Activated naive CD4-positive, alpha-beta T cell (primary cell): ENCODE measurements at regions not wholly inside any gene's neighbourhood (a gene's known extent, or its start where the extent isn't known, plus 50 kb on each side); places are given as distances from the start of the nearest gene placed in this dataset.
"Not testable (repeated sequence)": the region's sequence is repeated elsewhere in the genome, so short reads cannot be mapped to it uniquely, and the experiment has no call there.

Experiments
- DNase-seq, 4 experiments: peaks; one replicate each; lab custom pipeline; 2025; lab: John Stamatoyannopoulos, UW

DNA sequence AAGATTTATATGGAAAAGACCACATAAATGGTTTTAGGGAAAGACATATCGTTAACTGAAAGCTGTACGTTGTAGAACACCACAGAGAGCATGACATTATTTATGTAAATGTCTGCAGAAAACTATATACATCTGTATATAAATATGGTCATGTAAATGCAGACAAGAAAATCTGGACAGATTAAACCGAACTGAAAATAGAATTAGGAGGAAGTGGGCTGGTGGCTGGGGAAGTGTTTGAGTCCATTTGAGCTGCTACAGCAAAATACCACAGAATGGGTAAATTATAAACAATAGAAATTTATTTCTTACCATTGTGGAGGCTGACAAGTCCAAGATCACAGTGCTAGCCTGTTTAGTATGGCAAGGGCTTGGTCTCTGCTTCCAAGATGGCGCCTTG, 56.3 kb upstream of the USP6NL start:
- no peak for DNase-seq

DNA sequence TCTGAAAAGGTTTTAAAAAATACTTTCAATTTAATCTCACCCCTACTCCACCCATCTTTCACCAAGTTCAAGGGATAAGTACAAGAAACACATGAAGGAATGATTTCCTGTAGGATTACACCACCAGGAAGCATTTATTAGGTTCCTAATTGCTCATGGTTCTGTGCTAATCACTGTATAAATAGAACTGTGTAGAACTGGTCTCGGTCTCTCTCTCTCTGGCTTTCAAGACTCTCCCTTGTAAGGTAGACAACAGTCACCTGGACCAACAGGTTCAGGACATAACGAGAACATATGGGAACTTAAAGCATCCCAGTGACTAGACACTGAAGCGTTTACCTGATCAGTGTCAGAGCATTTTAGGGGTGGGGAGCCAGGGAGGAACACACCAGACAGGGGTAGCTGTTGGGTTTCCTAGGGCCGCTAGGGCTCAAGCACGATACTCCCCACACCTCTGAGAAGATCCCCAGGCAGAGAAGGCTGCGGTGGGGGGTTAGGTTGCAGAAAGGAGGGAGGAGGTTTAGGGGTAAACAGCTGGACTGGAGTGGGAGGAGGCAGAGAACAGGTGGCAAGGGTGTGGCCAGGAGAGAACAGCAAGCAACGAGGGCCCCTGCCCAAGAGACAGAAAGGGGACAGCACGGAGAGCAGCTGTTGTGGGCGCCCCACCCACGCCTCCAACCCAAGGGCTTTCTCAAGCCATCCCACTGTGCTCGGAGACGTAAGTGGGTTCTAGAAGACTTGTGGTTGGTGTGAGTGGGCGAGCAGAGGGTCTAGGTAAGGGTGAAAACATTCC, 52.5 kb upstream of the USP6NL start:
- DNase-seq: no peak

DNA sequence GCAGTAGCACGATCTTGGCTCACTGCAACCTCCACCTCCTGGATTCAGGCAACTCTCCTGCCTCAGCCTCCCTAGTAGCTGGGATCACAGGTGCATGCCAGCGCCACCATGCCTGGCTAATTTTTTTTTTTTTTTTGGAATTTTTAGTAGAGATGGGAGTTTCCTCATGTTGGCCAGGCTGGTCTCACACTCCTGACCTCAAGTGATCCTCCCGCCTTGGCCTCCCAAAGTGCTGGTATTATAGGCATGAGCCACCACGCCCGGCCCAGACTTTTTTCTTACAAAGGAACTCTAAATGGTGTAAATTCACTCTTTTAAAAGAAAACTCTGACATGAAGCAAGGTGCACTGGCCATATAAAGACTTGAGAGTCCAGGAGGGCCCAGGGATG, 51.7 kb upstream of the USP6NL start:
- not testable (repeated sequence) for DNase-seq

DNA sequence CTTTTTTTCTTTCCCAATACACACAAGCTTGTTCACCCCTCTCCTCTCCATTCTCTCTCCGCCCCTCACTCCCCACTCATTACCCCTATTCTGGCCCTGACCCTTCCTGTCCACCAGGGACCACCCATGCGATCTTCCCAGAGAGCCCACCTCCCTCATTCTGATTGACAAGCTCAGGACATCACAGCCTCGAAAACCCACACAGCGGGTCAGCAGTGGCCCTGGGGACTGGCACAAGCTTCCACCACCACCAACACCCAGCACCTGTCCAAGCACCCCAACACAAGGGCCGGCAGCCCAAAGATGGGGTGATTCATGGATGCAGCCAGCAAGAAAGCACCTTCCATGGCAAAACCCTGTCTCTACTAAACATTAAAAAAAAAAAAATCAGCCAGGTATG, 50.0 kb upstream of the USP6NL start:
- DNase-seq: no peak
